ENCODE measurements at regions not wholly inside any gene's neighbourhood (a gene's known extent, or its start where the extent isn't known, plus 50 kb on each side); places are given as distances from the start of the nearest gene placed in this dataset.

DNA sequence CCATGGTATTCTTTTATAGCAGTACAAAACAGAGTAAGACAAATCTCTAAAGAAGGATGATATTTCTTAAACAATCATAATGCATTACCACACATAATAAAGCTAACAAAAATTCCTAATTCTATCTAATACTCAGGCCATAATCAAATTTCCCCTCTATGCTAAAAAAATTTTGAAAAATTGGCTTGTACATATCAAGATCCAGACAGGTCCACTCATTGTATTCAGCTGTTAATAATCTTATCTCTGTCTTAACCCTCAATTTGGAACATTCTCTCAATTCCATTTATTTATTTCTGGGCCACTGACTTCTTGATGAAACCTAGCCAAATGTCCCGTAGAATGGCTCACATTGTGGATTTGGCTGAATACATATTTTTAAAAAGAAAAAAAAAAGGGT is 59.1 kb upstream of the PAX3 start:
- no peaks in the 10 kb centered on the region for H3K9me3 ChIP-seq (ENCODE audit: control insufficient read depth, insufficient read depth, low read length)
- no peak overlapping the region for H3K56ac ChIP-seq (ENCODE audit: extremely low read depth, insufficient read depth, low read length)
- H4K8ac ChIP-seq (ENCODE audit: low read depth in 2 of 2, low read length in 2 of 2), result no peak overlapping the region
- H4K5ac ChIP-seq (ENCODE audit: low read depth, low read length), result no peak overlapping the region
- intact Hi-C loops (cut with micrococcal nuclease), result no loop called here
- no peaks in the 10 kb centered on the region for H4K20me1 ChIP-seq (ENCODE audit: insufficient read depth, low read length)
- in situ Hi-C loops (cut with MboI; ENCODE audit: low sequenced_read_pairs), result no loop called here
- H3K9me1 ChIP-seq (ENCODE audit: insufficient read depth, low read length), result no peaks in the 10 kb centered on the region
- H2AK5ac ChIP-seq (ENCODE audit: low read depth, low read length), result no peak overlapping the region
- H3K4me1 ChIP-seq (ENCODE audit: control insufficient read depth, insufficient read depth, low read length), result no peaks in the 10 kb centered on the region
- no peak overlapping the region for H3K23ac ChIP-seq (ENCODE audit: low read depth, low read length)
- no peaks in the 10 kb centered on the region for H3K27me3 ChIP-seq (ENCODE audit: control insufficient read depth, insufficient read depth, low read length)
- CTCF ChIA-PET, result no interaction called here
- dilution Hi-C loops (cut with HindIII; ENCODE audit: low sequenced_read_pairs, unreplicated experiment), result no loop called here
- no peak overlapping the region for H3K9ac ChIP-seq (ENCODE audit: low read depth, low read length)
- H3K4me3 ChIP-seq (ENCODE audit: insufficient read depth, low read depth, low read length), result no peak overlapping the region
- POLR2A ChIA-PET (ENCODE audit: unreplicated experiment), result no interaction called here
- H4K91ac ChIP-seq (ENCODE audit: insufficient read depth, low read depth, low read length), result no peak overlapping the region
- H2BK15ac ChIP-seq (ENCODE audit: low read depth, low read length), result no peak overlapping the region
- no peak overlapping the region for H2AFZ ChIP-seq (replicated peaks; ENCODE audit: low read length, poor library complexity)
- DNase-seq (no peak), ATAC-seq (ENCODE audit: low read depth) (no peak)
- H2BK5ac ChIP-seq (ENCODE audit: low read depth, low read length, poor library complexity, severe bottlenecking), result no peak overlapping the region
- no peak overlapping the region for H3K4me2 ChIP-seq (ENCODE audit: low read depth, low read length)
- no peak overlapping the region for H3K14ac ChIP-seq (replicated peaks; ENCODE audit: low read depth, low read length)
- no peak overlapping the region for H3K27ac ChIP-seq (ENCODE audit: insufficient read depth, low read length)
- no CpG with 5 or more reads among the region's 1 CpG for WGBS, 2 experiments (ENCODE audit: extremely low coverage in 2 of 2, insufficient read length in 1 of 2)
- no peaks in the 10 kb centered on the region for H3K36me3 ChIP-seq (ENCODE audit: control insufficient read depth, insufficient read depth, low read length)
- no peak overlapping the region for H3K4ac ChIP-seq (ENCODE audit: low read depth, low read length)
- no peak overlapping the region for H2BK20ac ChIP-seq (ENCODE audit: low read depth, low read length)
- BruUV-seq (replicated peaks), result no TSS peak
- TF ChIP-seq MAFK (IDR thresholded peaks at IDR 0.05; ENCODE audit: low read depth, low read length), result no peak
- TF ChIP-seq RFX5 (IDR thresholded peaks at IDR 0.05; ENCODE audit: low read depth, low read length), result no peak
- no peak for TF ChIP-seq NFE2L2 (IDR thresholded peaks at IDR 0.05; ENCODE audit: low read depth, low read length)
- TF ChIP-seq CHD1 (IDR thresholded peaks at IDR 0.05; ENCODE audit: low read depth, low read length), result no peak
- TF ChIP-seq MAZ (IDR thresholded peaks at IDR 0.05; ENCODE audit: borderline replicate concordance, low read depth, low read length), result no peak
- TF ChIP-seq SMC3 (IDR thresholded peaks at IDR 0.05; ENCODE audit: low read depth, low read length), result no peak
- TF ChIP-seq ELK1 (IDR thresholded peaks at IDR 0.05; ENCODE audit: borderline replicate concordance, low read depth, low read length), result no peak
- no peak for TF ChIP-seq FOS (IDR thresholded peaks at IDR 0.05; ENCODE audit: low read depth, low read length)
- no peak for TF ChIP-seq MXI1 (IDR thresholded peaks at IDR 0.05; ENCODE audit: borderline replicate concordance, low read depth, low read length)
- TF ChIP-seq POLR2A (IDR thresholded peaks at IDR 0.05; ENCODE audit: low read depth, low read length), result no peak
- no peak for TF ChIP-seq RCOR1 (IDR thresholded peaks at IDR 0.05; ENCODE audit: insufficient replicate concordance, low read length)
- no peak for TF ChIP-seq USF2 (IDR thresholded peaks at IDR 0.05; ENCODE audit: low read depth, low read length)
- TF ChIP-seq BHLHE40 (IDR thresholded peaks at IDR 0.05; ENCODE audit: low read depth, low read length), result no peak
- TF ChIP-seq CEBPB (IDR thresholded peaks at IDR 0.05; ENCODE audit: low read depth, low read length), result no peak
- H3K18ac ChIP-seq (ENCODE audit: low read depth, low read length), result no peak overlapping the region
- H2AK9ac ChIP-seq (replicated peaks; ENCODE audit: low read depth, low read length, poor library complexity), result no peak overlapping the region
- H2BK120ac ChIP-seq (ENCODE audit: low read depth, low read length), result no peak overlapping the region
- no peaks in the 10 kb centered on the region for H3K79me1 ChIP-seq (ENCODE audit: low read depth in 1 of 2, low read length in 2 of 2)

All from IMR-90 (cell line).